ENCODE measurements at regions not wholly inside any gene's neighbourhood (a gene's known extent, or its start where the extent isn't known, plus 50 kb on each side); places are given as distances from the start of the nearest gene placed in this dataset.
"Not testable (repeated sequence)": the region's sequence is repeated elsewhere in the genome, so short reads cannot be mapped to it uniquely, and the experiment has no call there.

DNA sequence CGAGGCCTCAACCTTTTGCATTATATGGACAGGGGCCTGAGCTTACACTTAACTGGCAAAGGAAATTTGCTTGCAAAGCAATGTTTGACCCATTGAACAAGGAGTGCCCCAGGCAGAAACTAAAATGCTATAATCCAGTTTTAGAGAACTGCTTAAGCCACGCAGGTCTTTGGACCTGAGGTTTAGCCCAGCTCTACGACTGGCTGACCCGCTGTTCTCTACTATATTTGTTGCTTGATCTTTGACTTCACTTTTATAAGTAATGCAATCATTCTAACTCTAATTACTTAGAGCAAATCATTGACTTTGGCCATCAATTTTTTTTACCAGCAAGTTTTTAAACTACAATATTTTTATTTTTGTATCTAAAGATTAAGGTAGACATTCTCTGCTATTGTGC, 268.8 kb downstream of the MREG start:
- DNase-seq (ENCODE audit: low spot score) = no peak

DNA sequence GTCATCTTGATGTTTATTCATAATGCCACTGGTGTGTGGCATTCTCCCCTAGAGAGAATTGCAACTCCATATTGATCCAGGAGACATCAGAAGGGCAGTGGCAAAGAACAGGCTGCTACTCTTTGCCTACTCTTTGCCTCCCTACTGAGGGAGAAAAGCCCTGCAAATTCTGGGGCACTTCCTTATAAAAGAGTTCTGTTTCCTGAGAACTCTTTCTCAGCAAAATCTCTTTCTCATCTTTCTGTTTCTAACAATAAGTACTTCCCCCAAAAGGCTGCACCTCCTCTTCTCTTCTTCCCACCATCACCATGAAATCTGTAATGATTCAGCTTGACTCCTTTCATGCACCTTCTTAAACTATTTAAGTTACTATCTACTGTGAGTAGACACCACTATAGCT, 270.3 kb downstream of the MREG start:
- no peak for DNase-seq (ENCODE audit: low spot score)

DNA sequence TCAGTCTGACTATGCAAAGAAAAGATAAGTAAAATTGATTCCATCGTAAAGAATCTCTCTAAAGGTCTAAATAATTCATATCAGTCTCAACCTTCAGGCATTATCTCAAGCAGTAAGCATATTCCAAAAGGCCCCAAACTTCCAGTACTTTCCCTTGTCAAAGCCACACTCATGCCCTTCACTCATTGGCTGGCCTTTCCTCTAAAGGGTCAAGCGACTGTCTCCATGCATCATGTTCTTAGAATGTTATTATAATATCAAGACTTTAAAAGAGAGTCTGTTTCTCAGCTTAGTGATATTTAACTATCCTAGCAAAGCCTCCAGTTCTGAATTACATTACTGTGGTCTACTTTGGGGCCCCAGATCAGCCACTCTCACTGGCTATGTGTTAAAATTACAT, 271.3 kb downstream of the MREG start:
- DNase-seq (ENCODE audit: low spot score) = no peak

DNA sequence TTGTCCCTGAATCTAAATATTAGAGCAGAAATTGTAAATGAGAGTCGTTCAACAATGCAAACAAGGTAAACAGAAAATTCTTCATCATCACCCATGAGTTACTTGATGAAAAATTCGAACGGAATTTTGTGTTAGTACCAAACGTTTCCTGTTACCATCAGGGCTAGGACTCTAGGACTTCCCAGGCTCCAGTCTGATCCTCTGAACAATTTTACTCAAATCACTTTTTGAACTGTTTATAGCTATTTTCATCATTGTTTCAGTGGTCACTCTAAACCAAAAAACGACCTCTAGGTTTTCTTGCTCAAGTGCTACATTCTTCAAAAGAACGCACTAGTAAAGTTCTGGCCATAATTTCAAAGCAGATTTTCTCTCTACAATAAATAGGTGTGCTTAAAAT, 273.3 kb downstream of the MREG start:
- DNase-seq (ENCODE audit: low spot score) = no peak

DNA sequence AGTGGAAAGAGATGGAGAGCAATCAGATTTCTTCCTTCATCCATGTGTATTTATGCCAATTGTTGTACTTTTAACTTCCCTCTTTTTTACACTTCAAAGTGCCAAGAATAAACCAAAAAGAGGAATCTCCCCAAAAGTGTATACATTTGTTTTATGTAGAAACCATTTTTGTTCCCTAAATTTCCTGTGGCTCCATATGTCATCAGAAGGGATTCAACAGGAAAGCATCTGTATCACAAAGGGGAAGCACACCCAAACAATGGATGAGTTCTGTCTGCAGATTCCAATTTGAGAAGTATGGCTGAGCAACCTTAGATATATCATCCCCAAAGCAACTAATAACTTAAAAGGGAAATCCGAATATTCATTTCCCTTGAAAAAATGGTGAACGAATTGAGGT, 275.0 kb downstream of the MREG start:
- no peak for DNase-seq (ENCODE audit: low spot score)

DNA sequence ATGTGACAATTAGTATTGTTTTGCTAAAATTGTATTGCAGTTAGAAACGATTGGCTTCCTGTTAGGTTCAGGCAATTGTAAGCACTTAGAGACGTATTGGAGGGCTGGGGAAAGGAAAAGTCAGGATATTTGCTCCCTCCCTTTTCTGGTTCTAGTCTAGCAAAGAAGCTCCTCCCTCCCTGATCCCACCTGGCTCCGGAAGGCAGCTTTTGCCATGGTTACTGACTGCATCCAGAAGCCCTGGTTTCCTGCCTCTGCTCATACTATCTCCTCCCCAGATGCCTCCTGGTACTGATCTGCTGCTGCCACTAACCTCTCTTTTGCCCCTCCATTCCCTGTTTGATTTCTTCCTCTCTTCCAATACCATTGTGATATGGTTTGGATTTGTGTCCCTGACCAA, 275.9 kb downstream of the MREG start:
- no peak for DNase-seq (ENCODE audit: low spot score)

DNA sequence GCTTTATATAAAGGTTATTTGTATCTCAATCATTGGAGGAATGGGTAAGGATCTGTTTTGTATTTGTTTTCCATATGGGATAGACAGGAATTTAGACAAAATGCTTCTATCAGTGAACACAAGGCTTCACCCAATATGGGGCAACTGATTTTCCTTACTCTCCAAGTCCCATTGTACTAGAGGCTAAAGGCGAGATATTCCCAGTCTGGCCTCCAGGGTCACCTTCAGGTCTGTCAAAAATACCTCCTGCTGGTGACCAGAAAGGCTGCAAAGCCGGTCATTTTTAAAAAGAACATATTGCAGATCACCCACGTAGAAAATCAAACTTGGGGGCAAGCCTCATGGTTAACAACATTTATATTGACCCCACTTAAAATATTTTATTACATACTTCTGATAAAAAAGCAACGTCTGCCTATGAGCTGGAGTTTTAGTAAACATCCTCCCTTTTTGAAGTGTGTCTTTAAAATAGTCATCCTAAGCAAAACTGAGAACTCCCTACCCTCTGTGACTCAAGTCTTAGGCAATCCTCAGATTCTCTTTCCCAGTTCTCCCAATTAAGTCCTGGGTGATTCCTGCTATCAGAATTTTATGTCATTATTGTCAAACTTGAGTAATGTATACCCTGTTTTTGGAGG, 276.6 kb downstream of the MREG start:
- DNase-seq (ENCODE audit: low spot score) = no peak

DNA sequence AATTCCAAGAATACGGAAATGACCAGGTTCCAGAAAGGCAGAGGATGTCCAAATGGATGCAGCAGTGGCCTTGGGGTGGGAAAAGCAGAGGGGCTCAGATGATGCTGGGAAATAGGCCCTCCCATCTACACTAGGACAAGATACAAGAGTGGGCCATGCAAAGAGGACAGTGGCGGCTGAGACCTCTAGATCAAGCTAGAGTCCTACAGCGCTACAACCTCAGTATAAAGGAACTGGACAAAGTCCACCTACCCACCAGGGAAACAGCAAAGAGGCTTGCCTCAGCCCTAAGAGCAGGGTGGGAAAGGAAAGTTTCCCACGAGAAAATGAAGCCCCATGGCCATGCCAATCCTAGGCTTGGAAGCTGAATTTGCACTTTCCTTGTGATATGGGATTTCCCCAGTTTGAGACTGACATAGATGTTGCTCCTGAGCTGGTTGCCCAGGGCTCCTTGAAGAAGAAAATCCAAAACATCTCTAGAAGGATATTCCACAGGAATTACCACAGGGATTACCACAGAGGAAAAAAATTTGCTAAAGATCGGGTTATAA, 282.2 kb downstream of the MREG start:
- no peak for DNase-seq (ENCODE audit: low spot score)

DNA sequence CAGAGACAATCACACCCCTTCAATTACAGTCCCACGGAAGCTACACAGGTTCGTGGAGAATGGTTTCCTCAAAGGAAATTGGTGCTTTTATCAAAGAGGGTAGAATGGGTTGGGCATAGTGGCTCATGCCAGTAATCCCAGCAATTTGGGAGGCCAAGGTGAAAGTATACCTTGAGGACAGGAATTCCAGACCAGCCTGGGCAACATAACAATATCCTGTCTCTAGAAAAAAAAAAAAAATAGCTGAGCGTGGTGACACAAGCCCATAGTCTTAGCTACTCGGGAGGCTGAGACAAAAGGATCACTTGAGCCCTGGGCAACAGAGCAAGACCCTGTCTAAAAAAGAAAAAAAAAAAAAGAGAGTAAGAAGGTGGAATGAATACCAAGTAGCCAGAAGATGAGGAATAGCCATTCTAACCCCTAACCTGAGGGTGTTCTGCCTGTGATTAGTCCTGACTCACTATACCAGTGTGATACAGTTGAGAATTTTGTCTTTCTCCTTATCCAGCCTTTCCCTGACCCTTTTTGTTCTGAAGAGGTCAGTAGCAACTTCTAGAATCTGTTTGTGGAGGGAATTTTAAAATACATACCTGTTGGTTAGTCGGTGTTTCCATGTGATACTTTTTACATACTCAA, 283.2 kb downstream of the MREG start:
- no peak for DNase-seq (ENCODE audit: low spot score)

DNA sequence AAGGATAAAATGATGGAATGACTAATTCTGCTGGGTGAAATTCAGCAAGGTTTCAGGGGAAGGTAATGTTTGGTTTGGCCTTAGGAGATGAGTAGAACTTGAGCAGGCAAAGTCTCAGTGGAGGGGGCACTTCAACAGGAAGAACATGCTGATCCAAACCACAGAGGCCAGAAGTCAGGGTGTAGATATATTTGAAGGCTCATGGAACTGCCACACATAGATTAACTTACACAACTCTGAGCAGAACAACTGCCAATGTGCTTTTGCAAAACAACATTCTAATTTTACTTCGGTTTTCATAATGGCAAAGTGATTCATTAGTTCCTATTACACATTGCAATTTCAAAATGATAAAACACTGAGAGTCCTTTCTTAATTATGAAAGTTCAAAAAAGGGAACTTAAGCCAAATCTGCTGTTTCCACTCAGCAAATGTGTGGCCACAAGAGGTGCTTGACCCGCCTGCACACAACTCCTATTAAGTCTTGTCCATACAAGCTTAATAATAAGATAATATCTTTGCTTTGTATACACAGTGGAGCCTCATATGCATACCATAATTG, 284.8 kb downstream of the MREG start:
- DNase-seq (ENCODE audit: low spot score) = no peak

DNA sequence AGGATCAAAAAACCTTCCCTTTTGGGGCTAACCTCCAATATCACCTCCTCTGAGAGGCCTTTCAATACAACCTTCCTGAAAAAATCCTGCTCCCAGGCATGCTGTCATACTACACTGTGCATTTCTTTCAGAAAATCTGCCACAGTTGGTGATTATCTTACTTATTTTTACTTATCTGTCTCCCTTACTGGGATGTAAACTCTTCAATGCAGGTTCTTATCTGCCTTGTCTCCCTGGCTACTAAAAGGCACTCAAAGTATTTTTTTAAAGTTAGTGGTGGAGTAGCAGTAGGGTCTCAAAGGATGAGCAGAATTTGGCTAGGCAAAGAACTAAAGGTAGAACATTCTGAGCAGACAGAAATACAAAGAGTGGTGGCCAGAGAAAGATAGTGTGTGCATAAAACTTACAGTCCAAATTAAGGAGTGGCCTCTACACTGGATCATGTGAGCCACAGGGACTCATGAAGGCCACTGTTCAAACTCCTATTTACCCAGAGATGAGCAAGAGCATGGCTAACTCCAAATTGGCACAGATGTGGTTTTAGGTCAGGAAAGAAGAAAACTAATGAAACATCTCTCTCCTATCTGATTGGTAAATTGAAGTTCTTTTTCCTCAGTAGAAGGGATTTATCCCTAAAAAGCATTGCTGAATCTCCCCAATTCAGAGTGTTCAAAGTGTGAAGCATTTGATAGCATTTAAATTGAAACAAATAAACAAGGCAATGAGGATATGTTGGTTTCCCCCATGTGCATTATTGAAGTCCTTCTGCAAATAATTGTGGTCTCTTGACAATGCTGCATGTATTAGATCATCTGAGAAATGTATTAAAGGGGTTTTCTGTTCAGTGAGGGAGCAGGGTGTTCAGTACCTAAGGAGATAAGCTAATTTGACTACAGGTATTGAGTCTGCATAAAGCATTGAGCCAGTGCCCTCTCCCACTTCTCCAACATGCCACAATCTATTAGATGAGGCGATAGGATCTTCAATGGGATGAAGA, 285.5 kb downstream of the MREG start:
- no peak for DNase-seq (ENCODE audit: low spot score)

DNA sequence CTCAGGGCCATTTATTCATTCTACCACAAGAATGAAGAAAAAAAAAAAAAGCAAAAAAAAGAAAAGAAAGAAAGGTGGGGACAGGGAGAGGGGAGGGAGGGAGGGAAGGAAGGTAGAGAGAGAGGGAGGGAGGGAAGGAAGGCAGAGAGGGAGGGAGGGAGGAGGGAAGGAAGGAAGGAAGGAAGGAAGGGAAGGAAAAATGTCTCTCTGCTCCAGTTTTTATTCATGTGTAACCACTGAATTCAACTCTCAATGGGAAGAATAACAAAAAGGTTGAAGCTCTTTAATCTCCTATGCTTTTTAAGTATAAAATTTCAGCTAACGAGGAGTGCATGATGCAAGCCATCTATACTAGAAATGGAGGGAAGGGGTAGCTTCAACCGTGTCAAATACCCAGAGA, 287.3 kb downstream of the MREG start:
- no peak for DNase-seq (ENCODE audit: low spot score)

DNA sequence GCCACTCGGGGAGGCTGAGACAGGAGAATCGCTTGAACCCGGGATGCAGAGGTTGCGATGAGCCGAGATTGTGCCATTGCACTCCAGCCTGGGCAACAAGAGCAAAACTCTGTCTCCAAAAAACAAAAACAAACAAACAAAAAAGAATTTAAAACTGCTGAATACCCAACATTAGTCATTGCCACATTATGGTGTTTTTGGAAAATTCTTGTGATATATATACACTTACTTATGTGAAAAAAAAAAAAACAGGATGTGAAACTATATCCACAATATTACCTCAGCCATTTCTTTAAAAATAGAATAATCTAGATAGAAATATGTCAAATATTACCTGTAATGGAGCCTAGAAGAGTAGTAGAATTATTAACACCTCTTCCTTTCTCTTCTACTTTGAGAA, 288.3 kb upstream of the FN1 start:
- DNase-seq (ENCODE audit: low spot score) = no peak

DNA sequence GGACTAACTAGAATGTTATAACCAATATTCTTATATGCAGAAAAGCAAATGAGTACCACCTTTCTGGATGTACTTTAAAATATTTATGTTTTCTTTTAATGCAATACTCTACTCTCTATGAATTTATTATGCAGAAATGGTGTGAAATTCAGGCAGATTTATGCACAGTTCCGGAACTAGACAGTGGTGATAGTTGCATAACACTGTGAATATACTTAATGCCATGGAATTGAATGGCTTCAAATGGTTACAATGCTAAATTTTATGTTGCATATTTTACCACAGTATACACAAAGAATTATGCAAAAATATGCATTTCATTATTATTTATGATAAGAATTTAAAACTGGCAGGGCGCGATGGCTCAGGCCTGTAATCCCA, 287.8 kb upstream of the FN1 start:
- DNase-seq (ENCODE audit: low spot score) = no peak

DNA sequence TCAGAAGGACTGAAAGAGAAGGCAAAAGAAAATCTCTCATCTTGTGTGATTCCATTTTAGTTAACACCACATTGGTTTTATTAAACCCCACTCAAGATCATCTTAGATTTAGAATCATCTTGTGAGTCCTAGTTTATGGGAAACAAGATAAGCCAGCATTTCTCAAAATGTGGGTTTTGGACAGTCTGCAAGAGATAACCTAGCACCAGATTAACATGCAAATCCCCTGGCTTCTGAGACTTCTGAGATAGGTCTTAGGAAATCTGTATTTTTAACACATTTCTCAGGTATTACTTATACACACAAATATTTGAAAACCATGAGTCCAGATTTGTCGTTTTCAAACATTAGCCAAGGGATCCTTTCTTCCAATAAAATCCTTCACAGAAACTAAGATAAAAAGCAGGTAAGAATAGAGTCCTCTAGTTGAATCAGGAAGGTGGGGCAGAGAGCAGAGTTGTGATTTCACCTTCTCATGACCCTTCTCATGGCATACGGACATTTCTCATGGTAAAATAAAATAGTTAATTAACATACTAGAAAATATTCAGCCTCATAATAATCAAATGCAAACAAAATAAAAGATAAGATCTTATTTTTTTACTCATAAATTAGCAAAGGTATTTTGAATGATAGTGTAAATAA, 287.2 kb upstream of the FN1 start:
- DNase-seq (ENCODE audit: low spot score) = no peak

DNA sequence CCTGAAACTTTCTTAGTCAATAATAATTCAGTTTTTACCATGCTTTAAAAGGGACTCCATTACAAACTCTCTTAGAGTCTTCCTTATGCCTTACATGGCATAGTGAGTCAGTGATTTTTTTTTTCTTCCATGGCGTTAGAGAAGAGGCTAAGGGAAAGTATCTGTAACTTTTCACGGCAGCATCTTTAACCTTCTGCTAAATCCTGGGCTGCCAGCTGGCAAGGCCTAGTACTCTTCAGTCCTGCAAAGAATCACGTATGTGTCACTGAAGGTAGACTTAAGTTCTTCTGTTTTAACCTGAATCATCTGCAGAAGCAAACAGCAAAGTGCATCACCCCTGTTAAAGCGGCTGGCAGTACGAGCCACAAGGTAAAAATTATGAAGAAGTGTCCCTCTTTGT, 286.3 kb upstream of the FN1 start:
- no peak for DNase-seq (ENCODE audit: low spot score)

DNA sequence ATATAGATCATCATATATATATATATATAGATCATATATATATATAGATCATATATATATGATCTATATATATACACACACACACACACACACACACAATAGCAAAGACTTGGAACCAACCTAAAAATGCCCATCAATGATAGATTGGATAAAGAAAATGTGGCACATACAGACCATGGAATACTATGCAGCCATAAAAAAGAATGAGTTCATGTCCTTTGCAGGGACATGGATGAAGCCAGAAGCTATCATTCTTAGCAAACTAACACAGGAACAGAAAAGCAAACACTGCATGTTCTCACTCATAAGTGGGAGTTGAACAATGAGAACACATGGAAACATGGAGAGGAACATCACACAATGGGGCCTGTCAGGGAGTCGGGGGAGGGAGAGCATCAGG, 285.6 kb upstream of the FN1 start:
- DNase-seq (ENCODE audit: low spot score) = not testable (repeated sequence)

DNA sequence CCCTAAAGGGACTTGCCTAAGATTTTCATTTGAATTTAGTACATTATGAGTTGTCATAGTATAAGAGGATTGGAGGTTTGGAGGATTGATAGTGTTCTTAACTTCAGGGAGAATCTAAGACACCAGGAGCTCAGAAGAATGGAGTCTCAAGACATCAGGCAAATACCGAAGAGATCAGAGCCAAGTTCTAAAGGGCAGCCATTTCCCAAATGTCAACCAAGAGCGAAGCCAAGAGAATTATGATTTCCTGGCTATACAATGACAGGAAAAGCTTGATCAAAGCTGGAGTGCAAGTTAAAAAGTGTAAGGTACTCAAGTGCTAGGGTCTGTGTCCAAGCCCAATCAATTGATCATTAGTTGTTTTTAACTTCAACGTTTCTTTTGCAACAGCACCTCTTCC, 283.0 kb upstream of the FN1 start:
- DNase-seq (ENCODE audit: low spot score) = no peak

DNA sequence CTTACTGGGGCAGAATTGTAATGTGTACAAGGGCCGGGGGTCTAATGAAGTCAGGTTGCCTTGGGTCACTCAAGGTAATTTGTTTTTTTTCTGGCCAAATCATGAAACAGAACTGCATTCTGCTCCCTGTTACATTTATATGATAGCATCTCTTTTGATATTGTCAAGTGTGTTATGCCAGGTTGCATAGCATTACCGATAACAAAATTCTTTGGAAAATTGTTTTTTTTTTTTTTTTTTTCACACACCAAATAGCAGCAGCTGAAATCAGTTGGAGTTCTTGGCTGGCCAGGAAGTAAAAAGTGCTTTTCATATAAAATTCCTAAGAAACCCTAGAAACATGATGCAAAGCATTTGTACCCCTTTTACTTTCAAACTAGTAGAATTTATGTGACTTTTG, 282.6 kb upstream of the FN1 start:
- no peak for DNase-seq (ENCODE audit: low spot score)

DNA sequence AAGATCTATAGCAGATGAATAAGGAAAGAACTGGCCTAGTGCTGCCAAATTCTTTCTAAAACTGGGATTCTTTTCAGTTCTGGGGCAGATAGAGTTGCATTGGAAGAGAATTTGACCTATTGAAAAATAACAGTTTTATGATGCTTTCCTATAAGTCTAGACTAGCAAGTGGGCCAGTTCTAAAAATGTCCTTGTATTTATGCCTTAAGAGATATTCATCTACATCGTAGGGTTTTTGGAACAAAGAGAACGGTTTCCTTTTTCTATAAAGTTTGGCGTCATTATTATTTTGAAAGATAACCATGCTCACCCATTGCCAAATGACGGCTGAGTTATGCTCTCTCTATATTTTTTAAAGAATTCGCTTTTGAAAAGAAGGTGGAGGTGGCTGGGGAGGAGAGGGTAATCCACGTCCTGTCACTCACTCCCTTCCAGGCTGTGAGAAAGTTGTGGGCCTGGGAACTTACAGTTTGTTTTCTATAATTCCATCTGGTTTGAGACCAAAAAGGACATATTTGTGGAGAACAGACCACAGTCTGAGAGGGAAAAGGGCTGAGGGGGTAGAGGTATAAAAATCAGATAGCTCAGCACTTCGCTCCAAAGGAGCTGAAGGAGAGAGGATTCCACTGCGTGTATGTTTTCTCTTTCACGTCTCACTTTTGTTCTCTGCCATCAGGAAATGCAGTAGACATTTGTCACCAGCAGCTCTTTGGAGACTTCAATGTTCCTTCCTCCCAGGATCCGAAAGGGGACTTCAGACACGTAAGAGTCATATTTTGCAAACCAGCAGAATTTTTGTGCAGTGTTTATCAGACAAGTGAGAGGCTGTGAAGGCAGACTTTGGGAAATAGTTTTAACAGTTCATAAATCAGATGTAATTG, 281.9 kb upstream of the FN1 start:
- DNase-seq (ENCODE audit: low spot score) = no peak

DNA sequence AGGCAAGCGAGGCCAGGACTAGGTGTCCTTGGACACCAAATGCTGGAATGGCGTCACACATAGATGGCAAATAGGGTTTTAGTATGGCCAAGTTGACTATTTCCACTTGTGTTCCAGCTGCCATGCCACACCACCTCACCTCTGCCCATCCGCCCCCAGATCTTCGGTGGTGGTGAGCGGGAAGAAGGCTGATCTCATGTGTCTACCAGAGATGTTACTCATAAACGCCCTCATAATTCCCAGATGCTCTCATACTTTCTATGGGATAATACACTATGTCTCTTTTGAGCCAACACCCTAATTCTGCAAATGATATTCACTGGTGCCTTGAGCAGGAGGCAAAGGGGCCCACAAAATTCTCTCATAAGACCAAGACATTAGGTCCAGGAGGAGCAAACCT, 281.1 kb upstream of the FN1 start:
- DNase-seq (ENCODE audit: low spot score) = no peak
